ENCODE measurements at regions not wholly inside any gene's neighbourhood (a gene's known extent, or its start where the extent isn't known, plus 50 kb on each side); places are given as distances from the start of the nearest gene placed in this dataset.

GRCh38 chr5:4901924-4902323 lies 238.2 kb upstream of the ADAMTS16 start:
- H3K4me3 ChIP-seq (ENCODE audit: low read length): no peak overlapping the region
- no peak for DNase-seq (ENCODE audit: low read depth)
- TF ChIP-seq CTCF (conservative IDR thresholded peaks at IDR 0.05; ENCODE audit: low read length): no peak

- DNase-seq (ENCODE audit: low read depth): no peak
- no peak for TF ChIP-seq CTCF (conservative IDR thresholded peaks at IDR 0.05; ENCODE audit: low read length)
- H3K4me3 ChIP-seq (ENCODE audit: low read length): no peak overlapping the region
Observed at GRCh38 chr5:4905674-4906520, 234.2 kb upstream of the ADAMTS16 start.

- H3K4me3 ChIP-seq (ENCODE audit: low read length): no peak overlapping the region
- TF ChIP-seq CTCF (conservative IDR thresholded peaks at IDR 0.05; ENCODE audit: low read length): no peak
- DNase-seq (ENCODE audit: low read depth): no peak
Observed at GRCh38 chr5:4906786-4907185, 233.3 kb upstream of the ADAMTS16 start.

- H3K4me3 ChIP-seq (ENCODE audit: low read length): no peak overlapping the region
- TF ChIP-seq CTCF (conservative IDR thresholded peaks at IDR 0.05; ENCODE audit: low read length): no peak
- no peak for DNase-seq (ENCODE audit: low read depth)
Observed at GRCh38 chr5:4907571-4907970, 232.6 kb upstream of the ADAMTS16 start.

GRCh38 chr5:4909086-4909485 lies 231.0 kb upstream of the ADAMTS16 start:
- no peak for DNase-seq (ENCODE audit: low read depth)
- TF ChIP-seq CTCF (conservative IDR thresholded peaks at IDR 0.05; ENCODE audit: low read length): no peak
- H3K4me3 ChIP-seq (ENCODE audit: low read length): no peak overlapping the region

- no peak for TF ChIP-seq CTCF (conservative IDR thresholded peaks at IDR 0.05; ENCODE audit: low read length)
- H3K4me3 ChIP-seq (ENCODE audit: low read length): no peak overlapping the region
- no peak for DNase-seq (ENCODE audit: low read depth)
Observed at GRCh38 chr5:4911646-4912403, 228.3 kb upstream of the ADAMTS16 start.

GRCh38 chr5:4921929-4922328 lies 218.2 kb upstream of the ADAMTS16 start:
- no peak for DNase-seq (ENCODE audit: low read depth)
- H3K4me3 ChIP-seq (ENCODE audit: low read length): no peak overlapping the region
- no peak for TF ChIP-seq CTCF (conservative IDR thresholded peaks at IDR 0.05; ENCODE audit: low read length)

Data from AG10803 (cell line).